HepG2 (cell line): ENCODE measurements at regions not wholly inside any gene's neighbourhood (a gene's known extent, or its start where the extent isn't known, plus 50 kb on each side); places are given as distances from the start of the nearest gene placed in this dataset.
A peak's percentile ranks its signal among the peaks of the same experiment; 100 is the strongest.

ENCODE experiments used
- ATAC-seq: fragments of 200-7000 bp; cut with Tn5 transposase; 3 replicates; pipeline ENCODE4 v1.9.1; 2020; ENCODE audit warnings: mild to moderate bottlenecking, moderate library complexity
- BruUV-seq: library from RNA; stranded (reverse); fragments of 400-500 nt; replicated peaks from 2 replicates; lab custom pipeline; 2021; lab: Mats Ljungman, UMichigan
- CTCF ChIA-PET: fragments of 300-600 bp; formaldehyde crosslinking; extraction: SDS; loops from one replicate; lab custom pipeline; 2021; ENCODE audit warnings: low total read pairs, inconsistent platforms, low intra/inter-chr PET ratio; lab: Yijun Ruan, JAX
- POLR2A ChIA-PET: fragments of 350-600 bp; sonication (Branson Sonifier 250); formaldehyde crosslinking; loops from one replicate; lab custom pipeline; 2020; ENCODE audit warnings: antibody characterized with exemption, inconsistent platforms; lab: Yijun Ruan, JAX
- DNase-seq: peaks from one replicate; pipeline ENCODE4 v3.0.0-alpha.2; 2015; ENCODE audit warnings: low spot score
- FAIRE-seq: peaks from 3 replicates; lab custom pipeline; 2011; peaks lifted over from hg19 to GRCh38; lab: Jason Lieb, UNC
- H2AFZ ChIP-seq: one replicate; pipeline ENCODE4 v1.6.1; 2011; ENCODE audit warnings: low read length, inconsistent platforms
- H3K27ac ChIP-seq: fragments of 300-600 bp; 3 replicates; pipeline ENCODE4 v1.8.0; 2011; ENCODE audit warnings: mixed run types, mild to moderate bottlenecking, mixed read lengths, low read length, inconsistent platforms; ENCODE audit not compliant: insufficient read depth; ENCODE audit errors: extremely low read length
- H3K27me3 ChIP-seq, 2 experiments: fragments of 200-600 bp in 1 of 2; 2 replicates in 1 of 2; 3 replicates in 1 of 2; pipeline versions ENCODE4 v1.6.0 to v1.8.0; 2011; ENCODE audit warnings: low read length in 2 of 2, mild to moderate bottlenecking in 2 of 2, moderate library complexity in 2 of 2, inconsistent platforms in 1 of 2; ENCODE audit not compliant: insufficient read depth in 2 of 2, control insufficient read depth in 1 of 2
- H3K36me3 ChIP-seq, 2 experiments: fragments of 200-600 bp in 1 of 2; replicated peaks in 1 of 2; 2 replicates in 1 of 2; 3 replicates in 1 of 2; pipeline versions ENCODE4 v1.5.1 to v1.8.0; 2011; ENCODE audit warnings: low read length in 2 of 2, inconsistent platforms in 1 of 2; ENCODE audit not compliant: insufficient read depth in 2 of 2, control insufficient read depth in 1 of 2
- H3K4me1 ChIP-seq: 2 replicates; pipeline ENCODE4 v1.5.1; 2012; ENCODE audit warnings: low read length, inconsistent platforms; ENCODE audit not compliant: insufficient read depth
- H3K4me2 ChIP-seq: 2 replicates; pipeline ENCODE4 v1.6.0; 2011; ENCODE audit warnings: low read depth, low read length, inconsistent platforms
- H3K4me3 ChIP-seq, 3 experiments: fragments of 200-600 bp in 1 of 3; sonication (generic), shearing (Covaris generic) in 1 of 3; replicated peaks in 1 of 3; 2 replicates each; pipeline ENCODE4 v1.5.1; 2011 to 2016; ENCODE audit warnings: low read length in 3 of 3, inconsistent platforms in 2 of 3, low read depth in 2 of 3, mild to moderate bottlenecking in 2 of 3, control low read depth in 1 of 3, mixed read lengths in 1 of 3; ENCODE audit not compliant: insufficient read depth in 1 of 3
- H3K79me2 ChIP-seq: one replicate; pipeline ENCODE4 v1.6.1; 2011; ENCODE audit warnings: low read length, inconsistent platforms; ENCODE audit not compliant: insufficient read depth
- H3K9ac ChIP-seq: 2 replicates; pipeline ENCODE4 v1.6.0; 2011; ENCODE audit warnings: mild to moderate bottlenecking, low read depth, low read length, inconsistent platforms; ENCODE audit not compliant: insufficient read depth
- H3K9me3 ChIP-seq: 2 replicates; pipeline ENCODE4 v1.5.1; 2012; ENCODE audit warnings: mild to moderate bottlenecking, low read length
- H4K20me1 ChIP-seq: 2 replicates; pipeline ENCODE4 v1.6.0; 2011; ENCODE audit warnings: inconsistent platforms, mild to moderate bottlenecking, low read length, moderate library complexity; ENCODE audit not compliant: insufficient read depth
- ARID5B ChIP-seq: IDR thresholded peaks from 2 replicates; pipeline ENCODE4 v1.4.0; 2020; ENCODE audit warnings: mild to moderate bottlenecking, missing genetic modification reagents
- BCL6 ChIP-seq: IDR thresholded peaks from 2 replicates; pipeline ENCODE4 v1.6.1; 2016; ENCODE audit warnings: missing genetic modification reagents, missing compliant biosample characterization
- BORCS8-MEF2B ChIP-seq: sonication (generic); formaldehyde crosslinking; IDR thresholded peaks from 2 replicates; pipeline ENCODE4 v1.8.0; 2022; ENCODE audit warnings: mild to moderate bottlenecking, missing genetic modification reagents
- ETV5 ChIP-seq: IDR thresholded peaks from 2 replicates; pipeline ENCODE4 v1.6.1; 2018; ENCODE audit warnings: missing biosample characterization, missing genetic modification reagents, inconsistent platforms, borderline replicate concordance
- HDAC2 ChIP-seq: sonication (generic); formaldehyde crosslinking; IDR thresholded peaks from 2 replicates; pipeline ENCODE4 v1.4.0; 2020; ENCODE audit warnings: missing genetic modification reagents
- KLF15 ChIP-seq: sonication (generic); formaldehyde crosslinking; IDR thresholded peaks from 2 replicates; pipeline ENCODE4 v1.8.1; 2023; ENCODE audit warnings: borderline replicate concordance, mild to moderate bottlenecking, inconsistent platforms, missing genetic modification reagents, mixed read lengths
- PBX2 ChIP-seq: IDR thresholded peaks from 2 replicates; pipeline ENCODE4 v1.6.1; 2016; ENCODE audit warnings: control low read depth
- RFX1 ChIP-seq: fragments of 450-650 bp; IDR thresholded peaks from 2 replicates; pipeline ENCODE4 v1.6.1; 2017
- TCF7 ChIP-seq: sonication (generic); IDR thresholded peaks from 2 replicates; pipeline ENCODE4 v1.6.1; 2016; ENCODE audit warnings: antibody characterized with exemption, low read depth
- TFAP4 ChIP-seq: sonication (generic); IDR thresholded peaks from 2 replicates; pipeline ENCODE4 v1.6.1; 2016; ENCODE audit warnings: low read depth, borderline replicate concordance
- ZNF207 ChIP-seq: fragments of 450-650 bp; IDR thresholded peaks from 2 replicates; pipeline ENCODE4 v1.6.1; 2016; ENCODE audit warnings: antibody characterized with exemption, borderline replicate concordance
- ZNF558 ChIP-seq: sonication (generic); formaldehyde crosslinking; IDR thresholded peaks from 2 replicates; pipeline ENCODE4 v1.9.0; 2022; ENCODE audit warnings: mild to moderate bottlenecking, missing genetic modification reagents, borderline replicate concordance
- ZNF792 ChIP-seq: IDR thresholded peaks from 2 replicates; pipeline ENCODE4 v1.6.1; 2016
- WGBS: methylation state at CpG from one replicate; pipeline ENCODE4 v1.1.6; 2017; ENCODE audit warnings: low lambda C conversion rate; 5-methylcytosine and 5-hydroxymethylcytosine counted together
- in situ Hi-C: cut with HindIII; loops from 2 replicates; pipeline ENCODE4 v1.10.0; 2017; ENCODE audit warnings: low pct_unique_long_range_greater_than_20kb; ENCODE audit not compliant: extremely low pct_ligation_motif_present
- intact Hi-C: fragments of 100-400 bp; cut with micrococcal nuclease; formaldehyde crosslinking; loops from one replicate; pipeline ENCODE4 v1.10.0; 2022; ENCODE audit not compliant: unreplicated experiment
- TF ChIP-seq, protein P1 (sequence below): sonication (generic); formaldehyde crosslinking; IDR thresholded peaks from 2 replicates; pipeline ENCODE4 v1.8.1; 2023; ENCODE audit warnings: mild to moderate bottlenecking, missing genetic modification reagents, borderline replicate concordance
- TF ChIP-seq, protein P2 (sequence below): IDR thresholded peaks from 2 replicates; pipeline ENCODE4 v1.6.1; 2012; ENCODE audit warnings: low read depth, low read length, improper control_type of control experiment
- TF ChIP-seq, protein P3 (sequence below): sonication (generic); formaldehyde crosslinking; IDR thresholded peaks from 2 replicates; pipeline ENCODE4 v1.4.0; 2020; ENCODE audit warnings: mild to moderate bottlenecking, missing genetic modification reagents

GRCh38 chr6:109297406-109298110, 84.7 kb downstream of the CD164 start:
- 52% methylated on average over 6 of the region's 6 CpGs for WGBS
- no peaks in the 10 kb centered on the region for H3K79me2 ChIP-seq
- H3K9ac ChIP-seq = no peak overlapping the region
- intact Hi-C loops (loop anchor here (5.0 kb wide), 1 partner anchor 65 kb away; no protein-coding TSS in a partner anchor), in situ Hi-C loops (no loop called here)
- no peak overlapping the region for H3K27ac ChIP-seq
- ATAC-seq (0 out of 3 replicates have a peak, but pooled peaks have one; percentile 21), DNase-seq (peak; percentile 5), FAIRE-seq (no peak)
- ChIA-PET CTCF (no interaction called here), POLR2A (interaction anchor here (1.7 kb wide), 1 partner anchor 84 kb away, joined by 7 read pairs; the partner anchor contains the start of gene CD164)
- H3K27me3 ChIP-seq = no peaks in the 10 kb centered on the region
- no TSS peak for BruUV-seq
- no peaks in the 10 kb centered on the region for H4K20me1 ChIP-seq
- peaks cover 50% of the 10 kb centered on the region for H3K4me1 ChIP-seq
- no peak overlapping the region for H2AFZ ChIP-seq
- H3K9me3 ChIP-seq = no peaks in the 10 kb centered on the region
- H3K4me3 ChIP-seq = no peak overlapping the region
- H3K4me2 ChIP-seq = no peak overlapping the region
- H3K36me3 ChIP-seq = no peaks in the 10 kb centered on the region
- TF ChIP-seq KLF15 (CRISPR knock-in tag) (no peak), ZNF207 (no peak), ZNF792 (CRISPR knock-in tag) (no peak), ZNF558 (CRISPR knock-in tag) (no peak), TCF7 (peak; percentile 26; the same call in 1 of the 2 replicates), TFAP4 (no peak), BCL6 (CRISPR knock-in tag) (0 out of 2 replicates have a peak, but pooled peaks have one; percentile 54), PBX2 (CRISPR knock-in tag) (no peak), BORCS8-MEF2B (CRISPR knock-in tag) (no peak), ARID5B (CRISPR knock-in tag) (peak; percentile 36; the same call in 1 of the 2 replicates), ETV5 (CRISPR knock-in tag) (peak; percentile 20; the same call in 1 of the 2 replicates), HDAC2 (no peak), RFX1 (no peak)
- TF ChIP-seq, protein P1, sequence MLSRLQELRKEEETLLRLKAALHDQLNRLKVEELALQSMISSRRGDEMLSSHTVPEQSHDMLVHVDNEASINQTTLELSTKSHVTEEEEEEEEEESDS = no peak
- TF ChIP-seq, protein P2, sequence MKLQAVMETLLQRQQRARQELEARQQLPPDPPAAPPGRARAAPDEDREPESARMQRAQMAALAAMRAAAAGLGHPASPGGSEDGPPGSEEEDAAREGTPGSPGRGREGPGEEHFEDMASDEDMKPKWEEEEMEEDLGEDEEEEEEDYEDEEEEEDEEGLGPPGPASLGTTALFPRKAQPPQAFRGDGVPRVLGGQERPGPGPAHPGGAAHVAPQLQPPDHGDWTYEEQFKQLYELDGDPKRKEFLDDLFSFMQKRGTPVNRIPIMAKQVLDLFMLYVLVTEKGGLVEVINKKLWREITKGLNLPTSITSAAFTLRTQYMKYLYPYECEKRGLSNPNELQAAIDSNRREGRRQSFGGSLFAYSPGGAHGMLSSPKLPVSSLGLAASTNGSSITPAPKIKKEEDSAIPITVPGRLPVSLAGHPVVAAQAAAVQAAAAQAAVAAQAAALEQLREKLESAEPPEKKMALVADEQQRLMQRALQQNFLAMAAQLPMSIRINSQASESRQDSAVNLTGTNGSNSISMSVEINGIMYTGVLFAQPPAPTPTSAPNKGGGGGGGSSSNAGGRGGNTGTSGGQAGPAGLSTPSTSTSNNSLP = no peak
- TF ChIP-seq, protein P3, sequence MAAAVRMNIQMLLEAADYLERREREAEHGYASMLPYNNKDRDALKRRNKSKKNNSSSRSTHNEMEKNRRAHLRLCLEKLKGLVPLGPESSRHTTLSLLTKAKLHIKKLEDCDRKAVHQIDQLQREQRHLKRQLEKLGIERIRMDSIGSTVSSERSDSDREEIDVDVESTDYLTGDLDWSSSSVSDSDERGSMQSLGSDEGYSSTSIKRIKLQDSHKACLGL (CRISPR knock-in tag) = no peak
